GM18858 (cell line): ENCODE measurements at regions not wholly inside any gene's neighbourhood (a gene's known extent, or its start where the extent isn't known, plus 50 kb on each side); places are given as distances from the start of the nearest gene placed in this dataset.

Experiments used
- ATAC-seq: cut with Tn5 transposase; IDR thresholded peaks from one replicate; pipeline ENCODE4 v1.9.1; 2021; ENCODE audit not compliant: unreplicated experiment

- no peak for ATAC-seq
Measured at GRCh38 chr2:62370321-62371250, 135.4 kb downstream of the TMEM17 start.

- no peak for ATAC-seq
Measured at GRCh38 chr2:62369541-62370202, 136.3 kb downstream of the TMEM17 start.

- no peak for ATAC-seq
Measured at GRCh38 chr2:62364791-62365528, 141.0 kb downstream of the TMEM17 start.

- ATAC-seq: peak; percentile 80
Measured at GRCh38 chr2:62363166-62363565, 142.8 kb downstream of the TMEM17 start.

- ATAC-seq: peak; percentile 27
Measured at GRCh38 chr2:62362561-62362960, 143.4 kb downstream of the TMEM17 start.

- no peak for ATAC-seq
Measured at GRCh38 chr2:62361964-62362363, 144.0 kb downstream of the TMEM17 start.

GRCh38 chr2:62354771-62355561 lies 151.0 kb downstream of the TMEM17 start:
- no peak for ATAC-seq

- ATAC-seq: no peak
Measured at GRCh38 chr2:62352031-62352430, 154.0 kb downstream of the TMEM17 start.

GRCh38 chr2:62349788-62350187 lies 153.9 kb downstream of the B3GNT2 start:
- ATAC-seq: no peak

GRCh38 chr2:62348700-62349099 lies 152.8 kb downstream of the B3GNT2 start:
- ATAC-seq: no peak

- no peak for ATAC-seq
Measured at GRCh38 chr2:62347563-62348270, 151.8 kb downstream of the B3GNT2 start.

- peak; percentile 81 for ATAC-seq
Measured at GRCh38 chr2:62344472-62344871, 148.6 kb downstream of the B3GNT2 start.

GRCh38 chr2:62343636-62344337 lies 147.9 kb downstream of the B3GNT2 start:
- ATAC-seq: no peak

- no peak for ATAC-seq
Measured at GRCh38 chr2:62343206-62343605, 147.3 kb downstream of the B3GNT2 start.

- ATAC-seq: peak; percentile 44
Measured at GRCh38 chr2:62340994-62341484, 145.1 kb downstream of the B3GNT2 start.

- no peak for ATAC-seq
Measured at GRCh38 chr2:62339837-62340236, 143.9 kb downstream of the B3GNT2 start.

GRCh38 chr2:62339413-62339812 lies 143.5 kb downstream of the B3GNT2 start:
- ATAC-seq: no peak

- ATAC-seq: no peak
Measured at GRCh38 chr2:62338111-62338510, 142.2 kb downstream of the B3GNT2 start.

- ATAC-seq: no peak
Measured at GRCh38 chr2:62337403-62337802, 141.5 kb downstream of the B3GNT2 start.
